H1 (cell line): ENCODE measurements at regions not wholly inside any gene's neighbourhood (a gene's known extent, or its start where the extent isn't known, plus 50 kb on each side); places are given as distances from the start of the nearest gene placed in this dataset.

ENCODE experiments used
- JUND ChIP-seq: IDR thresholded peaks from 2 replicates; pipeline ENCODE4 v1.6.1; 2011; ENCODE audit warnings: mild to moderate bottlenecking, improper control_type of control experiment, low read length
- POLR2A ChIP-seq, 2 experiments: IDR thresholded peaks; 1 replicate in 1 of 2; 2 replicates in 1 of 2; pipeline ENCODE4 v1.6.1; 2011; ENCODE audit warnings: low read depth in 2 of 2, low read length in 2 of 2, mild to moderate bottlenecking in 2 of 2; ENCODE audit errors: control extremely low read depth in 1 of 2
- TF ChIP-seq, protein P1 (sequence below), 3 experiments: IDR thresholded peaks; 1 replicate in 2 of 3; 2 replicates in 1 of 3; pipeline versions ENCODE4 v1.5.1 to v1.6.1; 2011; ENCODE audit warnings: low read length in 3 of 3, mild to moderate bottlenecking in 3 of 3, inconsistent platforms in 2 of 3, low read depth in 1 of 3, moderate library complexity in 1 of 3; ENCODE audit not compliant: insufficient read depth in 1 of 3; ENCODE audit errors: control extremely low read depth in 1 of 3

- TF ChIP-seq, protein P1, sequence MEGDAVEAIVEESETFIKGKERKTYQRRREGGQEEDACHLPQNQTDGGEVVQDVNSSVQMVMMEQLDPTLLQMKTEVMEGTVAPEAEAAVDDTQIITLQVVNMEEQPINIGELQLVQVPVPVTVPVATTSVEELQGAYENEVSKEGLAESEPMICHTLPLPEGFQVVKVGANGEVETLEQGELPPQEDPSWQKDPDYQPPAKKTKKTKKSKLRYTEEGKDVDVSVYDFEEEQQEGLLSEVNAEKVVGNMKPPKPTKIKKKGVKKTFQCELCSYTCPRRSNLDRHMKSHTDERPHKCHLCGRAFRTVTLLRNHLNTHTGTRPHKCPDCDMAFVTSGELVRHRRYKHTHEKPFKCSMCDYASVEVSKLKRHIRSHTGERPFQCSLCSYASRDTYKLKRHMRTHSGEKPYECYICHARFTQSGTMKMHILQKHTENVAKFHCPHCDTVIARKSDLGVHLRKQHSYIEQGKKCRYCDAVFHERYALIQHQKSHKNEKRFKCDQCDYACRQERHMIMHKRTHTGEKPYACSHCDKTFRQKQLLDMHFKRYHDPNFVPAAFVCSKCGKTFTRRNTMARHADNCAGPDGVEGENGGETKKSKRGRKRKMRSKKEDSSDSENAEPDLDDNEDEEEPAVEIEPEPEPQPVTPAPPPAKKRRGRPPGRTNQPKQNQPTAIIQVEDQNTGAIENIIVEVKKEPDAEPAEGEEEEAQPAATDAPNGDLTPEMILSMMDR (IDR thresholded peaks at IDR 0.05; ENCODE audit: control extremely low read depth in 1 of 3, insufficient read depth in 1 of 3, low read depth in 1 of 3, low read length in 3 of 3) = no peak
- TF ChIP-seq JUND (no peak), POLR2A (IDR thresholded peaks at IDR 0.05; ENCODE audit: control extremely low read depth in 1 of 2, low read depth in 2 of 2, low read length in 2 of 2) (no peak)
Measured at GRCh38 chr15:27702581-27702980, 396.5 kb downstream of the OCA2 start.
